ENCODE measurements at regions not wholly inside any gene's neighbourhood (a gene's known extent, or its start where the extent isn't known, plus 50 kb on each side); places are given as distances from the start of the nearest gene placed in this dataset.
"Not testable (repeated sequence)": the region's sequence is repeated elsewhere in the genome, so short reads cannot be mapped to it uniquely, and the experiment has no call there.

DNA sequence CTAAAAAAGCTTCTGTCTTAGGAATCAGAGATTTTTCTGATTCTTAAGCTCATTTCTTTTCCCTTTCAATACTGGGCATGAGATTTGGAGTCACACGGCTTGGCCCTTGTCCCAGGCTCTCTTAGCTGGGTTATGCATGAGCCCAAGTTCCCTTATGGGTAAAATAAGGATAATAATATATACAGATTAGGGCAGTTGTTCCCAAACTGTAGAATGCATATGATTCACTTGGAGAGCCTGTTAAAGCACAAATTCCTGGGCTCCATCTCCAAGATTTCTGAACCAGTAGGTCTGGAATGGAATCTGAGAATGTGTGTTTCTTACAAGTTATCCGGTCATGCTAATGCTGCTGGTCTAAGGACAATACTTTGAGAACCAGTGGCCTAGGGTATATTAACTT lies 154.0 kb downstream of the REEP3 start:
- no peak for DNase-seq

DNA sequence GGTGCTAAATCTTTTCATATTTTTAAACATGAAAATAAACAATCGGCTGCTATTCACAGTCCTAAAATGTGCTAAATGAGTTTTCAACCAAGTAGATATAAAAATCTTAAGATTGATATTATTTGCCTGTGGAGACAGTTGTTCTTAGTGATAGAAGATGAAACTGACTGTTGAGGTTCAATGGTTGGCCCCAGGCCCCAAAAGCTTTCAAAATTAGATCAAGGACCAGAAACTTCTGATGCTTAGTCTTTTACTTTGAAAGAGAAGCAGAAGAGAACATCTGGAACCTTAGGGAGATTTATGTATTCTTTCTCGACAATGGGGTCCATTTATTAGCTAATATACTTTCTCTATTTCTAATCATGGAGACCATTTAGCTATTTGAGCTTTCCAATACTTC lies 155.8 kb downstream of the REEP3 start:
- no peak for DNase-seq

DNA sequence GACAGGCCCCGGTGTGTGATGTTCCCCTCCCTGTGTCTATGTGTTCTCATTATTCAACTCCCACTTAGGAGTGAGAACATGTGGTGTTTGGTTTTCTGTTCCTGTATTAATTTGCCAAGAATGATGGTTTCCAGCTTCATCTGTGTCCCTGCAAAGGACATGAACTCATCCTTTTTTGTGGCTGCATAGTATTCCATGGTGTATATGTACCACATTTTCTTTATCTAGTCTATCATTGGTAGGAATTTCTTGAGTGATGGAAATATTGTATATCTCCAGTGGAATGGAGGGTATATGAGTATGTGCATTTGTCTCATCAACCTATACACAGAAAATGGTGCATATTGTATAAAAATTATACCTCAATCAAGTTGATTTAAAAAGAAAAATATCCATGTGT lies 159.3 kb downstream of the REEP3 start:
- DNase-seq = not testable (repeated sequence)

DNA sequence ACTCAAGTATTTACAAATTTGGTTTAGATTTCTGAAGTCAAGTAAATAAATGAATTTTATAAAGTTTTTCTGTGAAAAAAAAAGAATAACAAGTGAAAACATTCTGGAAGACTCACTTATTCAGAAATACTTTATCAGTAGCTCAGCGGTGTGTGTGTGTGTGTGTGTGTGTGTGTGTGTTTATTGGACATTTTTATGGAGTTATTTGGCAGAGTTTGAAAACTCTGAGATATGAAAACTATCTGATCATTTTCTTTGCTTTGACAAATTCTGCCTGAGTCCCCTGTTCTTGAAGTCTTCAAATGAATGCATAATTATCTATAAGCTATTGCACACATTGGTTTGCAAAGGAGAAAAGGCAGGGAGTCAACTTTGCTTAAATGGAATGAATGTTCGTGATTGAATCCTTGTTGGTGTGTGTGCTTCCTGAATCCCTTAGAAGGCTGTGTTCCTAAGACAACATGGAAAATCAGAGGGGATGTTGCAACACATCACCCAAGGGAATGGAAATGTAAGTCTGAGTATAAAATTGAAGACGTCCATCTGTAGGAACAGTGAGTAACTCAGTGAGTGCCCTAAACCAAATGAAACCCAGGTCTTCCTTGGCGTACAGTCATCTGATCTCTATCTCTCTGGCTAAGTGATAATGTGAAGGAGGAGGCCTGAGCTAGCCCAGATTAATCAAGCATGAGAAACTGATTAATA lies 160.9 kb downstream of the REEP3 start:
- DNase-seq = peak; percentile 12

DNA sequence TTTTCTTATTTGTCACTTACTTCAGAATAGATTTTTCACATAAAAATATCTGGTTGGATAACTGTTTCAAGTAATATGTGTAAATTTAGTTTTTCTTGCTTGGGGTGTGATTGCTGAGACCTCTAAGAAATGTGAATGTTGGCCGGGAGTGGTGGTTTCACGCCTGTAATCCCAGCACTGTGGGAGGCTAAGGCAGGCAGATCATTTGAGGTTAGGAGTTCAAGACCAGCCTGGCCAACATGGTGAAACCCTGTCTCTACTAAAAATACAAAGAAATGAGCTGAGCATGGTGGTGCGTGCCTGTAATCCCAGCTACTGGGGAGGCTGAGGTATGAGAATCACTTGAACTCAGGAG lies 161.5 kb downstream of the REEP3 start:
- DNase-seq = not testable (repeated sequence)

DNA sequence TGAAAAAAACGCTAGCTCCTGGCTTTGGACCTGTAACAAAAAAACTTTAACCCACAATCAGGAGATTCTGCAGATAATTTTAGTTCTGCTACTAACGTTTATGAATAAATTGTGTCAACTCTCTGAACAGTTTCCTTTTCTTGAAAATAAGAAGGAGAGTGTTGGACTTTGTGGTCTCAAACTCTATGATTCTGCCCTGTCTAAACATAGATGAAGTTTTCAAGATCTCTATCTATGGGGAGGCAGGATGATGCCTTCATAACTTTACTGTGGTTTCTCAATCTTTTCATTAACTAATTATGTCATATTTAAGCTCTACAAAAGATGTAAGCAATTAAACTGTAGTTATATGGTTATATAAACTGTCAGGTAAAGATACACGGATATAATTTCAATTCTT lies 162.0 kb downstream of the REEP3 start:
- no peak for DNase-seq

DNA sequence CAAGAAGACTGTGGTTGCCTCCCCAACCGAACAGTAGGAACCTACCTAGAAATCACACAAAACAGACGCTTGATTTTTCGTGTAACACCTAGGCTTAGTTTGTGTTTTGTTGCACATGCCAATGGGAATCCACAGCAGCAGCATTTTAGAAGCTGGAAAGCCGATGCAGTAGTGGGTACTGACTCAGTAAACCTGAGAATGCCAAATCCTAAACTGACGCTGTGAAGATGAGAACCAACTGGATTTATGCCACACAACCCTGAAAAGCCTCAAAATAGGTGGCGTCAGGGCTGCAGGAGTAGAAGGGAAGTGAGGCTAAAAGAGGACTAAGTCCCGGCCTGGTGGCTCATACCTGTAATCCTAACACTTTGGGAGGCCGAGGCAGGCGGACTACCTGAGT lies 162.5 kb downstream of the REEP3 start:
- DNase-seq = no peak

DNA sequence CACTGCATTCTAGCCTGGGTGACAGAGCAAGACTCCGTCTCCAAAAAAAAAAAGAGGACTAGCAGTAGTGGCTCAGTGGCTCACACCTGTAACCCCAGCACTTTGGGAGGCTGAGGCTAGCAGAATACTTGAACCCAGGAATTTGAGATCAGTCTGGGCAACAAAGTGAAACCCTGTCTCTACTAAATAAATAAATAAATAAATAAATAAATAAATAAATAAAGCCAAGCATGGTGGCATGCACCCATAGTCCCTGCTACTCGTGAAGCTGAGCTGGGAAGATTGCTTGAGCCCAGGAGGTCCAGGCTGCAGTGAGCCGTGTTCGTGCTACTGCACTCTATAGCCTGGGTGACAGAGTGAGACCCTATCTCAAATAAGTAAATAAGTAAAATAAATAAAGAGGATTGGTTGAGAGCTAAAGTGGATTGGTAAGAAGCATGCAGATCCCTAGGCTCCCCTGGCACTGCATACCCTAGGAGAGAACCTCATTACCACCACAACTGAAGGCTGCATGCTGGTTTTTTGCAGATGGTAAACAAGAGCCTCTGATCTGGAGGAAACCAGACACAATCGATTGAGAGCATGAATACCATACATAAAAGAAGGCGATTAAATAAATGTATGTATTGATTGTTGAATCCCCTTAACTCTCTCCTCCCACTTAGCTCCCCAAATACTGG lies 163.2 kb downstream of the REEP3 start:
- DNase-seq = no peak

DNA sequence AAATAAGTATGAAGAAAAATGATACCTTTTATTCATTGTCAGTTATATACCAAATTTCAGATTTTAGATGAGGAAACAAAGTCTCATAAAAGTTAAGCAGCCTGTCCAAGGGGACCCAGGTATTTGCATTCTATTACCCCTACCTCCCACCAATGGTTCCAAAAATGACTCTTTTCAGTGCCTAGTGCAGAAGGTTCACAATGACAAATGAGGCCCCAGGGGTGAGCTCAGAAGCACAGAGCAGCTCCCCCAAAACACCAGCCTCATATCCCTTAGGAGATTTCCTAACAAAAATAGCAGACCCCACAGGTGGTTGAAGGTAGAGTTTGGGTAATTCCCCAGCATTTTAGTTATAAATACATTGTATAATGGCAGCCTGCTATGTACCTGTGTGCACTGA lies 168.6 kb downstream of the REEP3 start:
- no peak for DNase-seq

DNA sequence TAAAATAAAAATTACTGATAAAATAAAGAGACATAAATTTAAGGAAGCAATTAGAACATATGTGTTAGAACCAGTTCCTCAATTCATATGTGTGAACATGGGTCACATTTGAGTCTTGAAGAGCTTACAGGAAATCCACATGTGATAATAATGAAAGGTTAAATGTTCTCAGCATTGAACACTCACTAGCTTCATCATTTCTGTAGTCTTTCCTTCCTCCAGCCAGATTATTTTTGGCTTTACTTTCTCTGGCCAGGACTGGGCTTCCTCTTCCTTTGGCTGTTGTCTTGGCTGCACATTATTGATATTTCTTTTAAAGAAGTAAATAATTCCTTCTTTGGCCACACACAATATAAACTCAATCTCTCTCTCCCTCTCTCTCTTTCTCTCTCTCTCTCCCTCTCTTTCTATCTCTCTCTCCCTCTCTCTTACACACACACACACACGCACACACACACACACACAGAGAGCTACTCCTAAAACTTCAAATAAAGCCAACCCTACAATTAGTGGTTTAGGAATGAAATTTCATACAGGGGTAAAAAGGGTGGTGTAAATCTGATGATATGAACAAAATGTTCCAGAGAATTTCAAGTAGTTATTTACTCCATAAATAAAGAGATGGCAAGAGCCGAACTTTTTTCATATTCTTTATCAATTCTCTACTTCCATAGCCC lies 171.2 kb downstream of the REEP3 start:
- no peak for DNase-seq

DNA sequence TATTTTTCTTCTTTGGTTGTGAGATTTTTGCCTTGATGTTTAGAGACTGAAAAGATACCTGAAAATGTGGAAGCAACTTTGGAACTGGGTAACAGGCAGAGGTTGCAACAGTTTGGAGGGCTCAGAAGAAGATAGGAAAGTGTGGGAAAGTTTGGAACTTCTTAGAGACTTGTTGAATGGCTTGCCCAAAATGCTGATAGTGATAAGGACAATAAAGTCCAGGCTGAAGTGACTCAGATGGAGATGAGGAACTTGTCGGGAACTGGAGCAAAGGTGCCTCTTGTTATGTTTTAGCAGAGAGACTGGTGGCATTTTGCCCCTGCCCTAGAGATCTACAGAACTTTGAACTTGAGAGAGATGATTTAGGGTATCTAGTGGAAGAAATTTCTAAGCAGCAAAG lies 171.8 kb downstream of the REEP3 start:
- not testable (repeated sequence) for DNase-seq

DNA sequence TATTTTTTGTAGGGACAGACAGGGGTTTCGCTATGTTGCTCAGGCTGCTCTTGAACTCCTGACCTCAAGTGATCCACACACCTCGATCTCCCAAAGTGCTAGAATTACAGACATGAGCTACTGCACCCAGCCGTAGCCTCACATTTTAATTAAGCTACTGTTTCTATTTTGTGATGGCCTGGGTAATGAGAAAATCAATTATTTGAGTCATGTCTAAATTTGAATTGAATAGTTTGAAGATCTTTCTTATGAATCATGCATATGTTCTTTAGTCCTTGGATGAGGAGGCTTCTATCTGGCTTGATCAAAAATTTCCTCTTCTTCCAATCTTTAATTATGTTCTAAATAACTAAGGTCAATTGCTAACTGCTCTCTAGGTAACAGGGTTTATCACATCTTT lies 175.0 kb downstream of the REEP3 start:
- DNase-seq = no peak

DNA sequence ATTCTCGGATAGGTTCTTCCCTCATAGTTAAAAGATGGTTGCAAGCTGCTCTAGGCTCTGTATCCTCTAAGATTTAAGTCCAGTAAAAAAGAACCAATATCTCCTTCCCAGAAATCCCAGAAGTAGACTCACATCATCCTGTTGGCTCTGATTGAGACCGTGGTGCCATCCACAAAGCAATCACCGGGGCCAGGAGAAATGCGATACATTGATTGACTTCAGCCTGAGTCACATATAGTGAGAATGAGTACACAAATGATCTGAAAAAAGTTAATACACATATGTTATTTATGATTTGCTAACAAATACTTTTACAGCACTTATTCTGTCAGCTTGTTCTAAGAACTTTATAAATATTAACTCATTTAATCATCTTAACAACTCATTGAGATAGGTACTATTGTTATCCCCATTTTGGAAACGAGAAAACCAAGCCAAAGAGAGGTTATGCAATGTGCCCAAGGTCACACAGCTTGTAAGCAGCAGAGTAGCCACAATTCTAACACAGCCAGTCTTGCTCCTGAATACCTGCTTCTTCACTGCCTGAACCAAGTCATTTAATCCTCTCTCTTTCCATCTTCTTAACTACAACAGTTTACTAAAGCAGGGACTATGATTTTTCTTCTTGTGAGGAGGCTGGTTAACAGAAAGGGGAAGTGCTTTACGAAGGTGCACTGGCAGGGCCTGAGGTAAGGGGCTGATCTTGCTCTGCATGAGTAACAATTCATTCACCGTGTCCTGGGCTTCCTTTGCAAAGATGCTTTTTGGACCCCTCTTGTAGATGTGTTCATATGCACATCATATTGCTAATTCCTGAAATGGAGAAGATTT lies 177.0 kb downstream of the REEP3 start:
- no peak for DNase-seq

DNA sequence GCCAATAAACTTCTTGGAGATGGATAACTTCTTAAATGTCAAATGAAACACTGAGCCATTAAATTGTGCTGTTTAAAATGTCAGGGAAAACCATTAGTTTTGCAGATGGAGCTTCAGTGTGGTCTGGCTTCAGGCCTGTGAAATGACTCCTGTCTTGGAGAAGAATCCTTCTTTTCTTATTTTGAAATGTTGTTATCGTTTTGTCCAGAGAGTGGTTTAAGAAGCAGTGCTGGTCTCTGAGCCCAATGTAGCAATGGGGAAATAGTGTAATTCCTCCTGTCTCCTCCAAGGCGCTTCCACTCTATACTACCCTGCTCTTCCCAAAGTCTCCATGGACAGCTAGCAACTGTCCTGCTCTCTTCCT lies 177.6 kb downstream of the REEP3 start:
- no peak for DNase-seq

DNA sequence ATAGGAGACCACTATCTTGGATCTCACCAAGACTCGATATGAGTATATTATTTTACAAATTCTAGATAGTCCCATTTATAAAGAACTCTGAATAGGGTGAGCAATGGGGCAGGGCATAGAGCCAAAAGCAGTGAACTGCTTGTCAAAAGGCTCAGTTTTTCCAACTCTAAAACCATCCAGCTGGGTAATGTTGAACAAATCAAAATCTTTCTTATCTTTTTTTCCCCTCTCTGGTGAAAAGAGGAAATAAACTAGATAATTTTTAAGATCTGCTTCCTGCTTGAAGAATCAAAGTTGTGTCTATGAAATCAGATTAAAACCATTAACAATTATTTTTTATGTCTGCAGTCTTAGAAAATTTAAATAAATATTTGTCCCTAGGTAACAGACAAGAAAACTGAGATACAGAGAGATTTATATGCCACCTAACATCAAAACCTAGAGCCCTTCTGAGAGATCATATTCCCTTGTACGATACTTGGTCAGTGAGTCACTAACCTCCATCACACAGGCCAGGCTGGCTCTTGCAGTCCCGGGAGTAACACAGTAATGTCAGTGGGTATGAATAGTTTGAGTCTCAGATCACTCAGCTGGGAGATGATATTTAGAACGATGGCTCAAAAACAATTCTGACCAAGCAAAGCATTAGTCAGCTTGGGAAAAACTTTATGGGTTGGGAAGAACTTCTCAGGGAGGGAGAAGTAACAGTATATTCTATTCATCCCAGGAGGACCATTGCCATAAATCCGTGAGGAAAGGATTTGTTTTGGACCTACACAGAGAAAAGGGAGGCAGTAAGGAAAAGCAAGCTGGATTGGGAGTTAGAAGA lies 178.8 kb downstream of the REEP3 start:
- DNase-seq = peak; percentile 38

DNA sequence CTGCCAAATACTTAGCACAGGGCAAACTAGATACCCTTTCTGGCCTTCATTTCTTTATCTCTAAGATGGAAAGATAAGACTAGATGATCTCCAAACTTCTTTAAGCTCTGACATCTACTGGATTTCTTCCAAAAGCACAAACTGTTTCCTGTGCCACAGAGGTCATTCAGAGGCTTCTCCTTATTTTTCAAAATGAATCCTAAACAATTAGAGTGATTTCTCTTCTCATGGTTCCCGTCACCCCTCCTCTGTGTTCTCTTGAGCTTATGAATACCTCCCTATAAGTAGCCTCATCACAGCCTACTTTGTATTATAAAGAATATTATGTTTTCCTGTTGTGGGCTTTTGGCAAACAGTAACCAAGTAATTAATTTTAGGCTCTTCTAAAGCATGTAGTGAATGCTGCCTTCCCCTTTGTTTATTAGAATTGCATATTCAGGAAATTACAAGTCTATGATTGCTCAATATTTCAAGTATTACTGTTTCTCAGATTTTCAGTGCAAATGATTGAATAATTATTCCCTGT lies 179.5 kb downstream of the REEP3 start:
- DNase-seq = no peak

DNA sequence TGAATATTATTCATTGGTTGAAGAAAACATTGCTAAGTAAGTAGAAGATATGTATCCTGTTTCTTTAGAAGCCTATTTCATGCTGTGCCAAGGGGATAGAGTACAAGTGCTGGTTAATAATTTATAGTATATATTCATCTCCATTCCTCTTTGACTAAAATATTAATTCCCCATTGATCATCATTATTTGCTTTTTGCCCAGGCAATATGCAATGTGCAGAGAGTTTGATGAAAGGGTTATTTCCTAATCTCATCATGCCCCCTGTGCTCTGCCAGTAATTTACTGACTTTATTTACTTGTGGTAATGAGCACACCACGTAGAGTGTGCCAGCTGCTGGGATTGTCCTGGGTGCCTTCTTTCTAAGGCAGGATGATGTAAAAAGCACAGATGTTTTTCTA lies 180.9 kb downstream of the REEP3 start:
- DNase-seq = peak; percentile 18

DNA sequence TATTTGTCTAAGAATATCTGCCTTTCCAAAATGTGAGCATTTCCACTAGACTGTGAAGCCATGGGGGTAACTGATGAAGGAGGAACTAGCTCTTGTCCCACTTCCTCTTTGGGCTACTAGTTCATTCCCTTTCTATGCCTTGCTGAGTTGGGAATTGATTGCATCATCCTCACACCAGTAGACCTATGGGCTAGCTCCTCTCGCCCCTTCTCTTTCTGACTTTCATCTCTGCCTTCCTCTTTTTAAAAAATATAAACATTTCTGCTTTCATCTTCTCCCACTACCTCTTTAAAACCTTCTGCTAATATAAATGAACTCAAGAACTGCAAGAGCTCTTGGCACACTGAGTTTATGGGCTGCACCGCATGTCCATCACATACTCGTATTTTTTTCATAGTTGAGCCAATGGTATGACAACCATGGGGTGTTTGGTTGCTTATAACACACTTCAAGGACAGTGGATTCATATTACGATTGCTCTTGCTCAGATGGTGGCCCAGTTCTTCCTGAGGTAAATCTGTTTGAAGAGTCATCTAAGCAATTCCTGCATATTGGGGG lies 182.0 kb downstream of the REEP3 start:
- DNase-seq = no peak

DNA sequence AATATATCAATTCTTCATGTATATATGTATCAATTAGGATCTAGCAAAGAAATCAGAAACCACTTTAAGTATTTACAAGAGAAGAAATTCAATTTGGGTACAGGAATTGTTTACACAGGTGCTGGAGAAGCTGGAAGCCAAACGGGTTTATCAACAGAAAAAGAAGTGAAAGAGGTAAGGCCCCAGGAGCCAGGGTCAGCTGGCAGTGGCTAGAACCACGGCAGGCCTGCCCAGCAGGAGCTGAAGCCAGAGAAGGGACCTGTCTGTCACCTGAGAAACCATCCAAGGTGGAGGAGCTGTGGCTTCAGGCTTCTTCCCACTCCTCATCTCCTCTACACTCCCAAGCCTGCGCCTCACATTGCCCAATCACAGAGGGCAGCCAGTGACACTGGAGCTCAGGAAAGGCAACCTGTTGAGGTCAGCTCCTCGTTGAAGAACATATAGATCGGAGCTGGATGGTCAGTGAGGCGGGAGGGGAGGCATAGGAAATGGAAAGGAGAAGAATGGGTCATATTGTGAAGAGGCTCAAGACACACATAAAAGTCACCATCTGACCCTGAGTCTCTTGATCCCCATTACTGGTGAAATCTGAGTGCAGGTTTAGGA lies 182.6 kb downstream of the REEP3 start:
- DNase-seq = no peak

DNA sequence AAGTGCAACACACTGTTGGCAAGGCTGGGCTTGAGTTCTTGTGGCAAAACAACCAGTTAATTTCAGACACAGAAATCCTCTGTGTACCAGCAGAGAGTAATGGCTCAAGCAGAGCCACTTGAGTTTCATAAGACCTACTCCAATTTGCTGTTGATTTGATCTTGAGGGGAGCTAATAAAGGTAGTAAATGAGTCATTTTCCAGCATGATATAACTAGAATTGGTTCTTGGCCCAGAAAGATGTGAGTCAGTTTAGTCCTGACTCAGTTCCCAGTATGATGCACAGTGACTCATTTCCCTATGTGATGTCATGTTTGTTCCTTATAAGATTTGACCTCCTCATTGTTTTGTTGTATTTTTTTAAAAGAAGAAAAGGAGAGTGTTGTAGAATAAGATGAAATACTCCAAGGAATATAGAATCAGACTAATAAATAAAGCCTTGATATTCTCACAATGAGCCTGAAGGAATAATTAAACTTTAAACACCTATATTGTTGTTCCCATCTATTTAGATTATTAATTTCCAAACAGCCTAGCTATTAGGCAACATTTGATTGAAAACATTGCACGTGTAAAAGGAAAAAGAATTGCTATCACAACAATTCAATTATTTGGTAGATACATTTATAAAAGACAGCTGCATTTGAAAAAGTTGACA lies 186.2 kb downstream of the REEP3 start:
- peak; percentile 31 for DNase-seq

DNA sequence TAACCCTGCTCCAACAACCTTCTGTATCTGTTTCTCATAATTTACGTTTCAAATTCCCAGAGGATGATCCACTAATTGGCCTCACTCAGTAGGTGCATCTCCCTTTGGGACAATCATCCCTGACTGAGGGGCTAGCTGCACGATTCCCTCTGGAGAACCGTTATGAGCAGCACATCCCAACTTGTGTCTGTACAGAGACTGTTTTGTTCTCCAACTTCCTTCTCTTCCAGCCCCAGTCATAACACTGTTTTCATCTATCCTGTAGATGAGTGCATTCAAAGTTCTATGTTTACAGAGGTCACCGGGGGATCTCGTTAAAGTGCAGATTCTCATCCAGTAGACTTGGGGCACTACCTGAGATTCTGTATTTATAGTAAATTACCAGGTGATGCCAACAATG lies 187.2 kb downstream of the REEP3 start:
- no peak for DNase-seq
